GM19452 (cell line): ENCODE measurements at regions not wholly inside any gene's neighbourhood (a gene's known extent, or its start where the extent isn't known, plus 50 kb on each side); places are given as distances from the start of the nearest gene placed in this dataset.

Experiments used
- ATAC-seq: cut with Tn5 transposase; IDR thresholded peaks from one replicate; pipeline ENCODE4 v1.9.1; 2021; ENCODE audit not compliant: unreplicated experiment

GRCh38 chr5:135220394-135221186 is 178.4 kb downstream of the MACROH2A1 start:
- no peak for ATAC-seq

GRCh38 chr5:135219868-135220267 is 179.2 kb downstream of the MACROH2A1 start:
- no peak for ATAC-seq

- ATAC-seq = no peak
These were observed 180.1 kb downstream of the MACROH2A1 start for GRCh38 chr5:135218790-135219568.

GRCh38 chr5:135218486-135218755 is 180.6 kb downstream of the MACROH2A1 start:
- ATAC-seq = no peak

- no peak for ATAC-seq
These were observed 181.2 kb downstream of the MACROH2A1 start for GRCh38 chr5:135217669-135218485.

- no peak for ATAC-seq
These were observed 182.3 kb downstream of the MACROH2A1 start for GRCh38 chr5:135216471-135217343.

- ATAC-seq = no peak
These were observed 181.8 kb upstream of the PITX1 start for GRCh38 chr5:135215617-135216470.

GRCh38 chr5:135214897-135215616 is 181.0 kb upstream of the PITX1 start:
- no peak for ATAC-seq

GRCh38 chr5:135213466-135214239 is 179.6 kb upstream of the PITX1 start:
- no peak for ATAC-seq

- no peak for ATAC-seq
These were observed 179.0 kb upstream of the PITX1 start for GRCh38 chr5:135213027-135213386.

- no peak for ATAC-seq
These were observed 178.5 kb upstream of the PITX1 start for GRCh38 chr5:135212361-135213026.

- no peak for ATAC-seq
These were observed 177.8 kb upstream of the PITX1 start for GRCh38 chr5:135211791-135212190.

GRCh38 chr5:135211083-135211790 is 177.2 kb upstream of the PITX1 start:
- ATAC-seq = no peak

- no peak for ATAC-seq
These were observed 176.4 kb upstream of the PITX1 start for GRCh38 chr5:135210286-135211055.

GRCh38 chr5:135208903-135209721 is 175.1 kb upstream of the PITX1 start:
- no peak for ATAC-seq

GRCh38 chr5:135208555-135208902 is 174.5 kb upstream of the PITX1 start:
- no peak for ATAC-seq
